K562 (cell line): ENCODE measurements at regions not wholly inside any gene's neighbourhood (a gene's known extent, or its start where the extent isn't known, plus 50 kb on each side); places are given as distances from the start of the nearest gene placed in this dataset.
A peak's percentile ranks its signal among the peaks of the same experiment; 100 is the strongest.

ENCODE experiments used
- ATAC-seq: fragments of 200-7000 bp; cut with Tn5 transposase; 3 replicates; pipeline ENCODE4 v1.9.1; 2020; ENCODE audit warnings: moderate library complexity
- BruUV-seq: library from RNA; stranded (reverse); fragments of 400-500 nt; replicated peaks from 2 replicates; lab custom pipeline; 2021; lab: Mats Ljungman, UMichigan
- CTCF ChIA-PET: fragments of 300-600 bp; formaldehyde crosslinking; extraction: SDS; loops from one replicate; lab custom pipeline; 2021; ENCODE audit warnings: low intra/inter-chr PET ratio; lab: Yijun Ruan, JAX
- POLR2A ChIA-PET: fragments of 300-600, 350-650 bp; sonication (Branson Sonifier 250); formaldehyde crosslinking; extraction: SDS; loops from one replicate; lab custom pipeline; 2021; ENCODE audit warnings: antibody characterized with exemption, inconsistent platforms; lab: Yijun Ruan, JAX
- DNase-seq, 4 experiments: peaks; one replicate each; pipeline versions ENCODE4 v3.0.0 to v3.0.0-alpha.2; 2011 to 2018; ENCODE audit warnings: low spot score in 3 of 4, mixed read lengths in 3 of 4; ENCODE audit errors: extremely low read depth in 1 of 4
- FAIRE-seq: peaks from 2 replicates; lab custom pipeline; 2011; peaks lifted over from hg19 to GRCh38; lab: Jason Lieb, UNC
- H2AFZ ChIP-seq: 2 replicates; pipeline ENCODE4 v1.6.0; 2011; ENCODE audit warnings: low read depth, low read length, control low read depth, inconsistent platforms
- H3K27ac ChIP-seq: fragments of 200-600 bp; 3 replicates; pipeline ENCODE4 v1.8.0; 2011; ENCODE audit warnings: low read depth, mild to moderate bottlenecking, control low read depth, inconsistent platforms, low read length, moderate library complexity, mixed read lengths; ENCODE audit errors: extremely low read depth
- H3K27me3 ChIP-seq, 2 experiments: fragments of 300-600 bp in 1 of 2; 2 replicates in 1 of 2; 3 replicates in 1 of 2; pipeline versions ENCODE4 v1.6.0 to v1.8.0; 2011; ENCODE audit warnings: inconsistent platforms in 2 of 2, low read length in 2 of 2, mild to moderate bottlenecking in 1 of 2, mixed read lengths in 1 of 2, moderate library complexity in 1 of 2; ENCODE audit not compliant: control insufficient read depth in 2 of 2, insufficient read depth in 2 of 2
- H3K36me3 ChIP-seq: fragments of 300-600 bp; 3 replicates; pipeline ENCODE4 v1.8.0; 2011; ENCODE audit warnings: mild to moderate bottlenecking, low read length, inconsistent platforms; ENCODE audit not compliant: control insufficient read depth, insufficient read depth
- H3K4me1 ChIP-seq, 2 experiments: fragments of 200-600 bp in 1 of 2; replicated peaks in 1 of 2; 2 replicates in 1 of 2; 3 replicates in 1 of 2; pipeline versions ENCODE4 v1.5.1 to v1.8.0; 2011; ENCODE audit warnings: inconsistent platforms in 2 of 2, low read length in 2 of 2, mild to moderate bottlenecking in 1 of 2, mixed read lengths in 1 of 2, moderate library complexity in 1 of 2; ENCODE audit not compliant: control insufficient read depth in 2 of 2, insufficient read depth in 2 of 2
- H3K4me2 ChIP-seq: 2 replicates; pipeline ENCODE4 v1.6.1; 2011; ENCODE audit warnings: low read length, control low read depth, inconsistent platforms, mixed read lengths; ENCODE audit not compliant: insufficient read depth
- H3K4me3 ChIP-seq: fragments of 200-600 bp; sonication (generic), shearing (Covaris generic); 2 replicates; pipeline ENCODE4 v1.5.1; 2016; ENCODE audit warnings: control low read depth, inconsistent platforms
- H3K79me2 ChIP-seq: fragments of 200-600 bp; 3 replicates; pipeline ENCODE4 v1.8.0; 2011; ENCODE audit warnings: low read length, inconsistent platforms; ENCODE audit not compliant: control insufficient read depth, insufficient read depth
- H3K9ac ChIP-seq, 2 experiments: 2 replicates each; pipeline versions ENCODE4 v1.6.0 to v1.6.1; 2011; ENCODE audit warnings: low read depth in 2 of 2, low read length in 2 of 2, control low read depth in 1 of 2, inconsistent platforms in 1 of 2, mild to moderate bottlenecking in 1 of 2, mixed read lengths in 1 of 2; ENCODE audit not compliant: insufficient read depth in 1 of 2
- H3K9me1 ChIP-seq: one replicate; pipeline ENCODE4 v1.6.0; 2011; ENCODE audit warnings: inconsistent platforms, mild to moderate bottlenecking, low read length, moderate library complexity; ENCODE audit not compliant: control insufficient read depth, insufficient read depth
- H3K9me3 ChIP-seq: replicated peaks from 2 replicates; pipeline ENCODE4 v1.5.1; 2011; ENCODE audit warnings: low read depth, low read length, inconsistent platforms; ENCODE audit not compliant: control insufficient read depth, insufficient read depth
- H4K20me1 ChIP-seq: replicated peaks from 2 replicates; pipeline ENCODE4 v1.6.1; 2011; ENCODE audit warnings: low read length, inconsistent platforms, mixed read lengths; ENCODE audit not compliant: control insufficient read depth, insufficient read depth
- CEBPG ChIP-seq, 3 experiments: fragments of 200-800 bp in 1 of 3; sonication (Bioruptor generic) in 1 of 3; sonication (generic) in 1 of 3; formaldehyde crosslinking in 1 of 3; IDR thresholded peaks in 2 of 3; conservative IDR thresholded peaks in 1 of 3; 2 replicates each; pipeline versions ENCODE4 v1.6.1 to v1.8.0; 2016 to 2022; ENCODE audit warnings: missing compliant biosample characterization in 2 of 3, missing genetic modification characterization in 2 of 3, mild to moderate bottlenecking in 1 of 3, missing genetic modification reagents in 1 of 3
- COPS2 ChIP-seq: fragments of 450-650 bp; conservative IDR thresholded peaks from 2 replicates; pipeline ENCODE4 v1.6.1; 2016; ENCODE audit warnings: mild to moderate bottlenecking, moderate library complexity
- FOS ChIP-seq: IDR thresholded peaks from 3 replicates; pipeline ENCODE4 v1.6.1; 2011; ENCODE audit not compliant: insufficient read length; ENCODE audit errors: extremely low read depth
- RAD21 ChIP-seq, 2 experiments: fragments of 250-450 bp in 1 of 2; fragments of 450-650 bp in 1 of 2; sonication (Bioruptor Pico) in 1 of 2; formaldehyde crosslinking in 1 of 2; IDR thresholded peaks in 1 of 2; conservative IDR thresholded peaks in 1 of 2; 2 replicates each; pipeline versions ENCODE4 v1.4.0 to v1.8.0; 2020 to 2022; ENCODE audit warnings: mild to moderate bottlenecking in 2 of 2, moderate library complexity in 1 of 2
- ZNF224 ChIP-seq: sonication (generic); formaldehyde crosslinking; IDR thresholded peaks from 2 replicates; pipeline ENCODE4 v1.8.0; 2022; ENCODE audit warnings: mild to moderate bottlenecking, missing genetic modification reagents
- ZNF79 ChIP-seq: fragments of 250-450 bp; sonication (Bioruptor Pico); IDR thresholded peaks from 2 replicates; pipeline ENCODE4 v1.4.0; 2020; ENCODE audit warnings: low read depth, mild to moderate bottlenecking, moderate library complexity
- WGBS: fragments of 100-300 bp; shearing (Covaris generic); methylation state at CpG from one replicate; pipeline ENCODE4 v1.1.6; 2016; ENCODE audit warnings: low coverage, mixed read lengths; ENCODE audit not compliant: insufficient coverage; ENCODE audit errors: missing lambda C conversion rate; 5-methylcytosine and 5-hydroxymethylcytosine counted together
- in situ Hi-C: fragments of 300-500 bp; cut with MboI; formaldehyde crosslinking; loops from 4 replicates; pipeline ENCODE4 v1.15.0; 2018; ENCODE audit warnings: inconsistent platforms, mixed read lengths
- intact Hi-C: fragments of 100-400 bp; cut with micrococcal nuclease; formaldehyde crosslinking; loops from 2 replicates; pipeline ENCODE4 v1.14.2; 2022

DNA sequence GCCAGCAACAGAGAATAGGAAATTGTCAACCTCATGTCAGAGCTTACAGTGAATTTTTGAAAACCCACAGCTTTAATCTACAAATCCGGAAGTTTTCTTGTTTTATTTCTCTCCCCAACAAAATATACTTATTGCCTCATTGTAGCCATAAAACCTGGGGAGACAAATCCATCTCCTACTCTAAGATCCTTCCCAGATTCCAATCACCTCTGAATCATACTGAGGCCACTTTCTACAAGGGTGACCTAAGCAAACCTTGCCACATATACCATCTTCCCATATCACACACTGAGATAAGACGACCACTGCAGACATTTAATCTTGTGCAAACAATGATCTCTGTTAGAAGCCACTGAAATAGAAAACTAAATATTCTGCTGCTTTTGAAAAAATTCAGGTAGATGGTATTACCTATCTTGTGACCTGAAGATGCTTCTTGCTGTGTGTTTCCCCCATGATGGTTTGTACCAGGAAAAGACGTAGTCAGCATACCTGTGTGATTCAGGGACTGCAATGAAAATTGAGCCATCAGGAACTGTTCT, 171.5 kb upstream of the DUSP10 start:
- Histone ChIP-seq H3K9me3 (no peaks in the 10 kb centered on the region), H4K20me1 (no peaks in the 10 kb centered on the region), H3K27me3 (no peaks in the 10 kb centered on the region), H3K9ac (no peak overlapping the region), H3K79me2 (no peaks in the 10 kb centered on the region), H2AFZ (no peak overlapping the region), H3K36me3 (no peaks in the 10 kb centered on the region), H3K27ac (no peak overlapping the region), H3K9me1 (no peaks in the 10 kb centered on the region), H3K4me1 (no peaks in the 10 kb centered on the region), H3K4me2 (no peak overlapping the region), H3K4me3 (no peak overlapping the region)
- no TSS peak for BruUV-seq
- 5% methylated on average over 3 of the region's 3 CpGs for WGBS
- DNase-seq (no peak), FAIRE-seq (no peak), ATAC-seq (no peak)
- CTCF ChIA-PET = no interaction called here
- intact Hi-C loops = no loop called here
- TF ChIP-seq ZNF79 (CRISPR knock-in tag) (no peak), CEBPG (CRISPR knock-in tag; IDR thresholded peaks at IDR 0.05) (no peak), CEBPG (tag; conservative IDR thresholded peaks at IDR 0.05 in 1 of 2, IDR thresholded peaks at IDR 0.05 in 1 of 2) (0 out of 4 replicates have a peak, but pooled peaks of 1 of the 2 experiments have one; percentile 13), ZNF224 (CRISPR knock-in tag) (no peak)
- in situ Hi-C loops = no loop called here
- POLR2A ChIA-PET = no interaction called here

DNA sequence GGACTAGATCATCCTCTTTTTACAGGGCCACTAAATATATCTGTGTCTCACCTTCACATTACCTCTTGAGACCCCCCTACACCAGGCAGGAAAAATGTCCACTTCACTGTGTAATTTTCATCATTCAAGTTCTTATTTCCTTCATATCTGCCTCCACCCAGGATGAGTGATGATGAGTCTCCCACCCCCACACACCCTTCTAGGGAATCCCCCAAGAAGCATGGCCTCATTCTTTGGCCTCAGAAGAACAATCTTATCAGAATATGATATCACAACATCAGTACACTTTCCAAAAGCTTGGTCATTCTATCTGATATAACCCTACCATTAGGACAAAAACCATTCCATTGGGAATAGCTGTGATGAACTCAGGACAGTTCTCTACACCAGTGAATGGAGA, 170.3 kb upstream of the DUSP10 start:
- DNase-seq (no peak), ATAC-seq (no peak), FAIRE-seq (no peak)
- ChIA-PET POLR2A (no interaction called here), CTCF (no interaction called here)
- Histone ChIP-seq H3K27ac (no peak overlapping the region), H3K9ac (no peak overlapping the region), H3K4me3 (no peak overlapping the region), H3K27me3 (no peaks in the 10 kb centered on the region), H3K4me1 (no peaks in the 10 kb centered on the region), H3K4me2 (no peak overlapping the region), H3K9me1 (no peaks in the 10 kb centered on the region), H2AFZ (no peak overlapping the region), H4K20me1 (no peaks in the 10 kb centered on the region), H3K79me2 (no peaks in the 10 kb centered on the region), H3K9me3 (no peaks in the 10 kb centered on the region), H3K36me3 (no peaks in the 10 kb centered on the region)
- BruUV-seq = no TSS peak
- TF ChIP-seq RAD21 (CRISPR knock-in tag; conservative IDR thresholded peaks at IDR 0.05 in 1 of 2, IDR thresholded peaks at IDR 0.05 in 1 of 2) = no peak
- TF ChIP-seq FOS = no peak
- TF ChIP-seq COPS2 = no peak
- in situ Hi-C loops (no loop called here), intact Hi-C loops (no loop called here)
